ENCODE measurements at regions not wholly inside any gene's neighbourhood (a gene's known extent, or its start where the extent isn't known, plus 50 kb on each side); places are given as distances from the start of the nearest gene placed in this dataset.

DNA sequence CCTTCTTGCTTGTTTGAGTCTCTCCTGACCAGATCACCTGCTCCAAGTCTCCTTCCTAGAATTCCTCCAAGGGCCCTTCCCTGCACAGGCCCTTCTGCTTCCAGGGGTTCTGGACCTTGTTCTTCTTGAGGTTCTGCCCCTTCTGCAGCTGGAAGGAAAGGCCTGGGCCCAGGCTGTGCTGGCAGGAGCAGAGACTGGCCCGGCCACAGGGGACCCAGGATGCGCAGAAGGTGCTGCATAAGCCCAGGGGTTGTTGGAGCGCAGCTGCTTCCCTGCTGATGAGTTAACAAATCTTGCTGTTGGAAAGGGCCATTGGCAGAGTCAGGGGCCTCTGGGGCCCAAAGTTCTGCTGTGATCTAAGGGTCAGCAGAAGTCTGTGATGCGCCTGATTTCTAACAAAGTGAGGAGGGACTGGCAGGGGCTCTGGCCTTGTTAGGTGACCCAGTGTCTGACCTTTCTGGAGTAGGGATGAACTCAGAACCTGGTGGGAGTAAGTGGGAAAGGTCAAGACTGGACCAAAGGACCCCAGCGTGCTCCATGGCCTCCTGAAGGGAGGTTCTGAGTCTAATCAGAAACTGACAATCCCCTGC, 509.8 kb downstream of the PTPRU start:
- TF ChIP-seq YY1 (IDR thresholded peaks at IDR 0.05; ENCODE audit: extremely low read depth, insufficient replicate concordance, low read depth, low read length) (no peak), POLR2AphosphoS5 (IDR thresholded peaks at IDR 0.05; ENCODE audit: low read depth, low read length) (no peak), MAX (IDR thresholded peaks at IDR 0.05) (no peak), ZFX (IDR thresholded peaks at IDR 0.05) (no peak), ATF3 (IDR thresholded peaks at IDR 0.05) (no peak), ZNF274 (IDR thresholded peaks at IDR 0.05; ENCODE audit: low read depth, low read length) (no peak), POLR2A (IDR thresholded peaks at IDR 0.05; ENCODE audit: borderline replicate concordance, extremely low read depth, insufficient read depth, insufficient read length) (no peak)
- TF ChIP-seq, protein P1, sequence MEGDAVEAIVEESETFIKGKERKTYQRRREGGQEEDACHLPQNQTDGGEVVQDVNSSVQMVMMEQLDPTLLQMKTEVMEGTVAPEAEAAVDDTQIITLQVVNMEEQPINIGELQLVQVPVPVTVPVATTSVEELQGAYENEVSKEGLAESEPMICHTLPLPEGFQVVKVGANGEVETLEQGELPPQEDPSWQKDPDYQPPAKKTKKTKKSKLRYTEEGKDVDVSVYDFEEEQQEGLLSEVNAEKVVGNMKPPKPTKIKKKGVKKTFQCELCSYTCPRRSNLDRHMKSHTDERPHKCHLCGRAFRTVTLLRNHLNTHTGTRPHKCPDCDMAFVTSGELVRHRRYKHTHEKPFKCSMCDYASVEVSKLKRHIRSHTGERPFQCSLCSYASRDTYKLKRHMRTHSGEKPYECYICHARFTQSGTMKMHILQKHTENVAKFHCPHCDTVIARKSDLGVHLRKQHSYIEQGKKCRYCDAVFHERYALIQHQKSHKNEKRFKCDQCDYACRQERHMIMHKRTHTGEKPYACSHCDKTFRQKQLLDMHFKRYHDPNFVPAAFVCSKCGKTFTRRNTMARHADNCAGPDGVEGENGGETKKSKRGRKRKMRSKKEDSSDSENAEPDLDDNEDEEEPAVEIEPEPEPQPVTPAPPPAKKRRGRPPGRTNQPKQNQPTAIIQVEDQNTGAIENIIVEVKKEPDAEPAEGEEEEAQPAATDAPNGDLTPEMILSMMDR (IDR thresholded peaks at IDR 0.05 in 2 of 3, conservative IDR thresholded peaks at IDR 0.05 in 1 of 3; ENCODE audit: borderline replicate concordance in 1 of 3, insufficient read depth in 1 of 3, low read depth in 2 of 3, low read length in 2 of 3) = no peak

Measured in HCT116 (cell line).